Hepatocyte (in vitro differentiated cells): ENCODE measurements at regions not wholly inside any gene's neighbourhood (a gene's known extent, or its start where the extent isn't known, plus 50 kb on each side); places are given as distances from the start of the nearest gene placed in this dataset.

Experiments
- EZH2 ChIP-seq: fragments of 200-600 bp; sonication (generic); IDR thresholded peaks from 2 replicates; pipeline ENCODE4 v1.6.1; 2016; ENCODE audit warnings: antibody characterized with exemption, mild to moderate bottlenecking, borderline replicate concordance
- EZH2phosphoT487 ChIP-seq: fragments of 200-600 bp; sonication (generic); IDR thresholded peaks from one replicate; pipeline ENCODE4 v1.6.1; 2018; ENCODE audit warnings: antibody characterized with exemption, mild to moderate bottlenecking, low read depth, moderate library complexity; ENCODE audit not compliant: unreplicated experiment, severe bottlenecking
- TF ChIP-seq, protein P1 (sequence below): fragments of 200-600 bp; sonication (generic); IDR thresholded peaks from 2 replicates; pipeline ENCODE4 v1.5.1; 2016; ENCODE audit warnings: antibody characterized with exemption, mild to moderate bottlenecking; ENCODE audit not compliant: poor library complexity

GRCh38 chr12:89878950-89879349 lies 170.3 kb upstream of the ATP2B1 start:
- TF ChIP-seq, protein P1, sequence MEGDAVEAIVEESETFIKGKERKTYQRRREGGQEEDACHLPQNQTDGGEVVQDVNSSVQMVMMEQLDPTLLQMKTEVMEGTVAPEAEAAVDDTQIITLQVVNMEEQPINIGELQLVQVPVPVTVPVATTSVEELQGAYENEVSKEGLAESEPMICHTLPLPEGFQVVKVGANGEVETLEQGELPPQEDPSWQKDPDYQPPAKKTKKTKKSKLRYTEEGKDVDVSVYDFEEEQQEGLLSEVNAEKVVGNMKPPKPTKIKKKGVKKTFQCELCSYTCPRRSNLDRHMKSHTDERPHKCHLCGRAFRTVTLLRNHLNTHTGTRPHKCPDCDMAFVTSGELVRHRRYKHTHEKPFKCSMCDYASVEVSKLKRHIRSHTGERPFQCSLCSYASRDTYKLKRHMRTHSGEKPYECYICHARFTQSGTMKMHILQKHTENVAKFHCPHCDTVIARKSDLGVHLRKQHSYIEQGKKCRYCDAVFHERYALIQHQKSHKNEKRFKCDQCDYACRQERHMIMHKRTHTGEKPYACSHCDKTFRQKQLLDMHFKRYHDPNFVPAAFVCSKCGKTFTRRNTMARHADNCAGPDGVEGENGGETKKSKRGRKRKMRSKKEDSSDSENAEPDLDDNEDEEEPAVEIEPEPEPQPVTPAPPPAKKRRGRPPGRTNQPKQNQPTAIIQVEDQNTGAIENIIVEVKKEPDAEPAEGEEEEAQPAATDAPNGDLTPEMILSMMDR = no peak
- TF ChIP-seq EZH2phosphoT487 (no peak), EZH2 (no peak)
